GM21576 (cell line): ENCODE measurements at regions not wholly inside any gene's neighbourhood (a gene's known extent, or its start where the extent isn't known, plus 50 kb on each side); places are given as distances from the start of the nearest gene placed in this dataset.
"Not testable (repeated sequence)": the region's sequence is repeated elsewhere in the genome, so short reads cannot be mapped to it uniquely, and the experiment has no call there.

Experiments used
- ATAC-seq: cut with Tn5 transposase; IDR thresholded peaks from one replicate; pipeline ENCODE4 v1.9.1; 2021; ENCODE audit warnings: mild to moderate bottlenecking, moderate library complexity; ENCODE audit not compliant: unreplicated experiment

GRCh38 chr22:47315862-47316419, 553.5 kb downstream of the TBC1D22A start:
- ATAC-seq, result no peak

GRCh38 chr22:47310601-47311000, 548.2 kb downstream of the TBC1D22A start:
- no peak for ATAC-seq

GRCh38 chr22:47309946-47310345, 547.5 kb downstream of the TBC1D22A start:
- ATAC-seq, result no peak

GRCh38 chr22:47309476-47309875, 547.0 kb downstream of the TBC1D22A start:
- ATAC-seq, result no peak

GRCh38 chr22:47308886-47309285, 546.4 kb downstream of the TBC1D22A start:
- no peak for ATAC-seq

GRCh38 chr22:47307822-47308221, 545.4 kb downstream of the TBC1D22A start:
- ATAC-seq, result no peak

GRCh38 chr22:47307326-47307725, 544.9 kb downstream of the TBC1D22A start:
- no peak for ATAC-seq

- ATAC-seq, result no peak
Observed at GRCh38 chr22:47304854-47305253, 542.4 kb downstream of the TBC1D22A start.

- no peak for ATAC-seq
Observed at GRCh38 chr22:47304191-47304831, 541.9 kb downstream of the TBC1D22A start.

- no peak for ATAC-seq
Observed at GRCh38 chr22:47303161-47303890, 540.9 kb downstream of the TBC1D22A start.

GRCh38 chr22:47302587-47302986, 540.1 kb downstream of the TBC1D22A start:
- not testable (repeated sequence) for ATAC-seq

- ATAC-seq, result no peak
Observed at GRCh38 chr22:47301820-47302475, 539.5 kb downstream of the TBC1D22A start.

- ATAC-seq, result no peak
Observed at GRCh38 chr22:47300698-47301405, 538.4 kb downstream of the TBC1D22A start.

- no peak for ATAC-seq
Observed at GRCh38 chr22:47299863-47300697, 537.6 kb downstream of the TBC1D22A start.

- no peak for ATAC-seq
Observed at GRCh38 chr22:47299211-47299862, 536.9 kb downstream of the TBC1D22A start.

- ATAC-seq, result no peak
Observed at GRCh38 chr22:47298017-47298785, 535.8 kb downstream of the TBC1D22A start.

- no peak for ATAC-seq
Observed at GRCh38 chr22:47297261-47298016, 535.0 kb downstream of the TBC1D22A start.
